LNCAP (cell line): ENCODE measurements at regions not wholly inside any gene's neighbourhood (a gene's known extent, or its start where the extent isn't known, plus 50 kb on each side); places are given as distances from the start of the nearest gene placed in this dataset.

Experiments
- CTCF ChIP-seq: fragments of 450-650 bp; IDR thresholded peaks from 2 replicates; pipeline ENCODE4 v1.5.1; 2017; ENCODE audit warnings: mild to moderate bottlenecking

- no peak for TF ChIP-seq CTCF
Measured at GRCh38 chr9:81782313-81782995, 93.1 kb upstream of the TLE1 start.

- no peak for TF ChIP-seq CTCF
Measured at GRCh38 chr9:81787747-81788632, 98.6 kb upstream of the TLE1 start.

- no peak for TF ChIP-seq CTCF
Measured at GRCh38 chr9:81789721-81790120, 100.4 kb upstream of the TLE1 start.

GRCh38 chr9:81790166-81790565 lies 100.8 kb upstream of the TLE1 start:
- TF ChIP-seq CTCF = no peak

- no peak for TF ChIP-seq CTCF
Measured at GRCh38 chr9:81791076-81791475, 101.7 kb upstream of the TLE1 start.

GRCh38 chr9:81798606-81799005 lies 109.3 kb upstream of the TLE1 start:
- no peak for TF ChIP-seq CTCF

GRCh38 chr9:81801190-81801589 lies 111.8 kb upstream of the TLE1 start:
- no peak for TF ChIP-seq CTCF
